HepG2 (cell line): ENCODE measurements at regions not wholly inside any gene's neighbourhood (a gene's known extent, or its start where the extent isn't known, plus 50 kb on each side); places are given as distances from the start of the nearest gene placed in this dataset.

Source experiments
- ATAC-seq: fragments of 200-7000 bp; cut with Tn5 transposase; 3 replicates; pipeline ENCODE4 v1.9.1; 2020; ENCODE audit warnings: mild to moderate bottlenecking, moderate library complexity
- BruUV-seq: library from RNA; stranded (reverse); fragments of 400-500 nt; replicated peaks from 2 replicates; lab custom pipeline; 2021; lab: Mats Ljungman, UMichigan
- CTCF ChIA-PET: fragments of 300-600 bp; formaldehyde crosslinking; extraction: SDS; loops from one replicate; lab custom pipeline; 2021; ENCODE audit warnings: low total read pairs, inconsistent platforms, low intra/inter-chr PET ratio; lab: Yijun Ruan, JAX
- POLR2A ChIA-PET: fragments of 350-600 bp; sonication (Branson Sonifier 250); formaldehyde crosslinking; loops from one replicate; lab custom pipeline; 2020; ENCODE audit warnings: antibody characterized with exemption, inconsistent platforms; lab: Yijun Ruan, JAX
- DNase-seq: peaks from one replicate; pipeline ENCODE4 v3.0.0-alpha.2; 2015; ENCODE audit warnings: low spot score
- FAIRE-seq: peaks from 3 replicates; lab custom pipeline; 2011; peaks lifted over from hg19 to GRCh38; lab: Jason Lieb, UNC
- H2AFZ ChIP-seq: one replicate; pipeline ENCODE4 v1.6.1; 2011; ENCODE audit warnings: low read length, inconsistent platforms
- H3K27ac ChIP-seq: fragments of 300-600 bp; 3 replicates; pipeline ENCODE4 v1.8.0; 2011; ENCODE audit warnings: mixed run types, mild to moderate bottlenecking, mixed read lengths, low read length, inconsistent platforms; ENCODE audit not compliant: insufficient read depth; ENCODE audit errors: extremely low read length
- H3K27me3 ChIP-seq, 2 experiments: fragments of 200-600 bp in 1 of 2; 2 replicates in 1 of 2; 3 replicates in 1 of 2; pipeline versions ENCODE4 v1.6.0 to v1.8.0; 2011; ENCODE audit warnings: low read length in 2 of 2, mild to moderate bottlenecking in 2 of 2, moderate library complexity in 2 of 2, inconsistent platforms in 1 of 2; ENCODE audit not compliant: insufficient read depth in 2 of 2, control insufficient read depth in 1 of 2
- H3K36me3 ChIP-seq, 2 experiments: fragments of 200-600 bp in 1 of 2; replicated peaks in 1 of 2; 2 replicates in 1 of 2; 3 replicates in 1 of 2; pipeline versions ENCODE4 v1.5.1 to v1.8.0; 2011; ENCODE audit warnings: low read length in 2 of 2, inconsistent platforms in 1 of 2; ENCODE audit not compliant: insufficient read depth in 2 of 2, control insufficient read depth in 1 of 2
- H3K4me1 ChIP-seq: 2 replicates; pipeline ENCODE4 v1.5.1; 2012; ENCODE audit warnings: low read length, inconsistent platforms; ENCODE audit not compliant: insufficient read depth
- H3K4me2 ChIP-seq: 2 replicates; pipeline ENCODE4 v1.6.0; 2011; ENCODE audit warnings: low read depth, low read length, inconsistent platforms
- H3K4me3 ChIP-seq, 3 experiments: fragments of 200-600 bp in 1 of 3; sonication (generic), shearing (Covaris generic) in 1 of 3; replicated peaks in 1 of 3; 2 replicates each; pipeline ENCODE4 v1.5.1; 2011 to 2016; ENCODE audit warnings: low read length in 3 of 3, inconsistent platforms in 2 of 3, low read depth in 2 of 3, mild to moderate bottlenecking in 2 of 3, control low read depth in 1 of 3, mixed read lengths in 1 of 3; ENCODE audit not compliant: insufficient read depth in 1 of 3
- H3K79me2 ChIP-seq: one replicate; pipeline ENCODE4 v1.6.1; 2011; ENCODE audit warnings: low read length, inconsistent platforms; ENCODE audit not compliant: insufficient read depth
- H3K9ac ChIP-seq: 2 replicates; pipeline ENCODE4 v1.6.0; 2011; ENCODE audit warnings: mild to moderate bottlenecking, low read depth, low read length, inconsistent platforms; ENCODE audit not compliant: insufficient read depth
- H3K9me3 ChIP-seq: 2 replicates; pipeline ENCODE4 v1.5.1; 2012; ENCODE audit warnings: mild to moderate bottlenecking, low read length
- H4K20me1 ChIP-seq: 2 replicates; pipeline ENCODE4 v1.6.0; 2011; ENCODE audit warnings: inconsistent platforms, mild to moderate bottlenecking, low read length, moderate library complexity; ENCODE audit not compliant: insufficient read depth
- FOSL1 ChIP-seq: sonication (generic); formaldehyde crosslinking; IDR thresholded peaks from 2 replicates; pipeline ENCODE4 v1.9.0; 2021; ENCODE audit warnings: missing genetic modification reagents, borderline replicate concordance
- TBL1XR1 ChIP-seq: fragments of 150-350 bp; IDR thresholded peaks from 2 replicates; pipeline ENCODE4 v1.6.1; 2014; ENCODE audit warnings: borderline replicate concordance, low read length; ENCODE audit not compliant: partially characterized antibody
- TERF1 ChIP-seq: sonication (generic); formaldehyde crosslinking; IDR thresholded peaks from 2 replicates; pipeline ENCODE4 v1.8.0; 2022; ENCODE audit warnings: mild to moderate bottlenecking, missing genetic modification reagents, moderate library complexity
- UBTF ChIP-seq: sonication (generic); formaldehyde crosslinking; IDR thresholded peaks from 2 replicates; pipeline ENCODE4 v1.4.0; 2020; ENCODE audit warnings: mild to moderate bottlenecking, missing genetic modification reagents
- ZNF232 ChIP-seq: sonication (generic); formaldehyde crosslinking; IDR thresholded peaks from 2 replicates; pipeline ENCODE4 v1.4.0; 2020; ENCODE audit warnings: missing genetic modification reagents, borderline replicate concordance
- WGBS: methylation state at CpG from one replicate; pipeline ENCODE4 v1.1.6; 2017; ENCODE audit warnings: low lambda C conversion rate; 5-methylcytosine and 5-hydroxymethylcytosine counted together
- in situ Hi-C: cut with HindIII; loops from 2 replicates; pipeline ENCODE4 v1.10.0; 2017; ENCODE audit warnings: low pct_unique_long_range_greater_than_20kb; ENCODE audit not compliant: extremely low pct_ligation_motif_present
- intact Hi-C: fragments of 100-400 bp; cut with micrococcal nuclease; formaldehyde crosslinking; loops from one replicate; pipeline ENCODE4 v1.10.0; 2022; ENCODE audit not compliant: unreplicated experiment
- TF ChIP-seq, protein P1 (sequence below): sonication (generic); formaldehyde crosslinking; IDR thresholded peaks from 2 replicates; pipeline ENCODE4 v1.4.0; 2020; ENCODE audit warnings: missing genetic modification reagents, mild to moderate bottlenecking, borderline replicate concordance

GRCh38 chrY:12289415-12289814 lies 411.6 kb upstream of the USP9Y start:
- WGBS: 13% methylated on average over 1 of the region's 1 CpG

More at GRCh38 chrY:12289415-12289814, 411.6 kb upstream of the USP9Y start:
- H3K9ac ChIP-seq: no peak overlapping the region
- no peak for TF ChIP-seq ZNF232
- no peak for TF ChIP-seq FOSL1 (CRISPR knock-in tag)
- TF ChIP-seq, protein P1, sequence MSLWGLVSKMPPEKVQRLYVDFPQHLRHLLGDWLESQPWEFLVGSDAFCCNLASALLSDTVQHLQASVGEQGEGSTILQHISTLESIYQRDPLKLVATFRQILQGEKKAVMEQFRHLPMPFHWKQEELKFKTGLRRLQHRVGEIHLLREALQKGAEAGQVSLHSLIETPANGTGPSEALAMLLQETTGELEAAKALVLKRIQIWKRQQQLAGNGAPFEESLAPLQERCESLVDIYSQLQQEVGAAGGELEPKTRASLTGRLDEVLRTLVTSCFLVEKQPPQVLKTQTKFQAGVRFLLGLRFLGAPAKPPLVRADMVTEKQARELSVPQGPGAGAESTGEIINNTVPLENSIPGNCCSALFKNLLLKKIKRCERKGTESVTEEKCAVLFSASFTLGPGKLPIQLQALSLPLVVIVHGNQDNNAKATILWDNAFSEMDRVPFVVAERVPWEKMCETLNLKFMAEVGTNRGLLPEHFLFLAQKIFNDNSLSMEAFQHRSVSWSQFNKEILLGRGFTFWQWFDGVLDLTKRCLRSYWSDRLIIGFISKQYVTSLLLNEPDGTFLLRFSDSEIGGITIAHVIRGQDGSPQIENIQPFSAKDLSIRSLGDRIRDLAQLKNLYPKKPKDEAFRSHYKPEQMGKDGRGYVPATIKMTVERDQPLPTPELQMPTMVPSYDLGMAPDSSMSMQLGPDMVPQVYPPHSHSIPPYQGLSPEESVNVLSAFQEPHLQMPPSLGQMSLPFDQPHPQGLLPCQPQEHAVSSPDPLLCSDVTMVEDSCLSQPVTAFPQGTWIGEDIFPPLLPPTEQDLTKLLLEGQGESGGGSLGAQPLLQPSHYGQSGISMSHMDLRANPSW (CRISPR knock-in tag): no peak
- TF ChIP-seq TERF1 (CRISPR knock-in tag): no peak
- no peak for TF ChIP-seq TBL1XR1
- TF ChIP-seq UBTF (CRISPR knock-in tag): no peak
- TF ChIP-seq, all 625 proteins: peak for 0
- ATAC-seq (no peak), FAIRE-seq (no peak), DNase-seq (no peak)
- BruUV-seq: no TSS peak
- ChIA-PET CTCF (no interaction called here), POLR2A (no interaction called here)
- H3K4me2 ChIP-seq: no peak overlapping the region
- H3K9me3 ChIP-seq: no peaks in the 10 kb centered on the region
- no peaks in the 10 kb centered on the region for H4K20me1 ChIP-seq
- H3K36me3 ChIP-seq: no peaks in the 10 kb centered on the region
- no peak overlapping the region for H2AFZ ChIP-seq
- H3K27me3 ChIP-seq: no peaks in the 10 kb centered on the region; a peak in 1 of 5 replicates
- no peak overlapping the region for H3K4me3 ChIP-seq
- H3K4me1 ChIP-seq: no peaks in the 10 kb centered on the region
- H3K79me2 ChIP-seq: no peaks in the 10 kb centered on the region
- in situ Hi-C loops: no loop called here
- H3K27ac ChIP-seq: no peak overlapping the region
- intact Hi-C loops: no loop called here
